Mesendoderm (in vitro differentiated cells): ENCODE measurements at regions not wholly inside any gene's neighbourhood (a gene's known extent, or its start where the extent isn't known, plus 50 kb on each side); places are given as distances from the start of the nearest gene placed in this dataset.

Experiments
- DNase-seq: peaks from one replicate; pipeline ENCODE4 v3.0.0; 2013
- H2AK5ac ChIP-seq: 2 replicates; pipeline ENCODE4 v1.6.1; 2013; ENCODE audit warnings: low read length, inconsistent platforms
- H2BK120ac ChIP-seq: 2 replicates; pipeline ENCODE4 v1.6.1; 2013; ENCODE audit warnings: low read depth, mild to moderate bottlenecking, low read length, moderate library complexity, mixed read lengths
- H2BK15ac ChIP-seq: replicated peaks from 2 replicates; pipeline ENCODE4 v1.6.1; 2013; ENCODE audit warnings: low read depth, mild to moderate bottlenecking, moderate library complexity
- H2BK5ac ChIP-seq: 2 replicates; pipeline ENCODE4 v1.6.1; 2013; ENCODE audit warnings: low read length, inconsistent platforms
- H3K18ac ChIP-seq: 2 replicates; pipeline ENCODE4 v1.6.1; 2013; ENCODE audit warnings: mild to moderate bottlenecking, low read length, mixed read lengths
- H3K23ac ChIP-seq: one replicate; pipeline ENCODE4 v1.6.1; 2013; ENCODE audit warnings: low read length
- H3K27ac ChIP-seq: 2 replicates; pipeline ENCODE4 v1.5.1; 2013; ENCODE audit warnings: low read depth, mild to moderate bottlenecking, inconsistent platforms, low read length, moderate library complexity
- H3K27me3 ChIP-seq: 2 replicates; pipeline ENCODE4 v1.6.1; 2013; ENCODE audit warnings: low read length, control low read depth, mild to moderate bottlenecking, inconsistent platforms; ENCODE audit not compliant: insufficient read depth, poor library complexity
- H3K36me3 ChIP-seq: 2 replicates; pipeline ENCODE4 v1.6.1; 2013; ENCODE audit warnings: low read length, inconsistent platforms; ENCODE audit not compliant: control insufficient read depth, insufficient read depth
- H3K4ac ChIP-seq: one replicate; pipeline ENCODE4 v1.6.1; 2013; ENCODE audit warnings: low read depth, mild to moderate bottlenecking, low read length, moderate library complexity
- H3K4me1 ChIP-seq: 2 replicates; pipeline ENCODE4 v1.6.1; 2013; ENCODE audit warnings: low read depth, low read length, inconsistent platforms; ENCODE audit not compliant: control insufficient read depth
- H3K4me2 ChIP-seq: 2 replicates; pipeline ENCODE4 v1.6.1; 2013; ENCODE audit warnings: low read length
- H3K4me3 ChIP-seq: 2 replicates; pipeline ENCODE4 v1.5.1; 2013; ENCODE audit warnings: mild to moderate bottlenecking, low read length
- H3K56ac ChIP-seq: one replicate; pipeline ENCODE4 v1.6.1; 2013; ENCODE audit warnings: low read length
- H3K79me1 ChIP-seq: 2 replicates; pipeline ENCODE4 v1.6.1; 2013; ENCODE audit warnings: low read length, inconsistent platforms
- H3K79me2 ChIP-seq: 2 replicates; pipeline ENCODE4 v1.6.1; 2013; ENCODE audit warnings: mild to moderate bottlenecking, low read length; ENCODE audit not compliant: control insufficient read depth, insufficient read depth
- H3K9ac ChIP-seq: 2 replicates; pipeline ENCODE4 v1.6.1; 2013; ENCODE audit warnings: low read length, inconsistent platforms
- H4K5ac ChIP-seq: one replicate; pipeline ENCODE4 v1.6.1; 2013; ENCODE audit warnings: low read length
- H4K8ac ChIP-seq: one replicate; pipeline ENCODE4 v1.6.1; 2013; ENCODE audit warnings: low read depth, mild to moderate bottlenecking, control low read depth, low read length, moderate library complexity
- WGBS: extraction: QIAGEN DNeasy Blood & Tissue Kit; methylation state at CpG from one replicate; pipeline ENCODE4 v1.1.7; 2013; ENCODE audit warnings: low lambda C conversion rate, missing lambda C conversion rate; ENCODE audit not compliant: insufficient coverage; ENCODE audit errors: extremely low coverage; 5-methylcytosine and 5-hydroxymethylcytosine counted together

- Histone ChIP-seq H2BK5ac (no peak overlapping the region), H4K8ac (peak overlapping the region; percentile 42), H3K23ac (no peak overlapping the region), H2AK5ac (no peak overlapping the region), H3K4me1 (peaks cover 5% of the 10 kb centered on the region), H3K27me3 (no peaks in the 10 kb centered on the region), H3K4me3 (no peak overlapping the region), H3K27ac (no peak overlapping the region), H2BK120ac (no peak overlapping the region), H3K4me2 (no peak overlapping the region), H3K79me2 (no peaks in the 10 kb centered on the region), H3K4ac (no peak overlapping the region), H3K56ac (no peak overlapping the region), H2BK15ac (no peak overlapping the region), H4K5ac (no peak overlapping the region), H3K9ac (no peak overlapping the region), H3K36me3 (no peaks in the 10 kb centered on the region), H3K79me1 (no peaks in the 10 kb centered on the region), H3K18ac (no peak overlapping the region)
- no peak for DNase-seq
- no CpG with 5 or more reads among the region's 3 CpGs for WGBS
Measured at GRCh38 chr1:91616712-91617111, 116.1 kb downstream of the CDC7 start.

- no peak overlapping the region for H4K8ac ChIP-seq
- H3K23ac ChIP-seq: no peak overlapping the region
- H2BK15ac ChIP-seq: no peak overlapping the region
- peak overlapping the region; percentile 75 for H2BK120ac ChIP-seq
- H3K79me1 ChIP-seq: no peaks in the 10 kb centered on the region
- no peak overlapping the region for H3K56ac ChIP-seq
- peak; percentile 72 for DNase-seq
- no peak overlapping the region for H3K18ac ChIP-seq
- H3K4me1 ChIP-seq: peaks cover 1% of the 10 kb centered on the region
- H2AK5ac ChIP-seq: no peak overlapping the region
- WGBS: no CpG with 5 or more reads among the region's 5 CpGs
- H3K4me2 ChIP-seq: no peak overlapping the region
- H3K27me3 ChIP-seq: no peaks in the 10 kb centered on the region
- no peaks in the 10 kb centered on the region for H3K79me2 ChIP-seq
- no peak overlapping the region for H3K4ac ChIP-seq
- no peak overlapping the region for H4K5ac ChIP-seq
- no peak overlapping the region for H3K9ac ChIP-seq
- no peak overlapping the region for H2BK5ac ChIP-seq
- H3K36me3 ChIP-seq: no peaks in the 10 kb centered on the region
- H3K4me3 ChIP-seq: no peak overlapping the region
- no peak overlapping the region for H3K27ac ChIP-seq
Measured at GRCh38 chr1:91617285-91617765, 116.7 kb downstream of the CDC7 start.

GRCh38 chr1:91619881-91620280 lies 119.2 kb downstream of the CDC7 start:
- Histone ChIP-seq H2AK5ac (no peak overlapping the region), H3K4ac (no peak overlapping the region), H3K27ac (no peak overlapping the region), H4K8ac (no peak overlapping the region), H3K4me3 (no peak overlapping the region), H3K27me3 (no peaks in the 10 kb centered on the region), H4K5ac (no peak overlapping the region), H3K79me2 (no peaks in the 10 kb centered on the region), H3K9ac (no peak overlapping the region), H3K18ac (no peak overlapping the region), H3K4me1 (no peaks in the 10 kb centered on the region), H3K4me2 (no peak overlapping the region), H3K36me3 (no peaks in the 10 kb centered on the region), H3K79me1 (no peaks in the 10 kb centered on the region), H3K23ac (no peak overlapping the region), H2BK120ac (no peak overlapping the region), H2BK5ac (no peak overlapping the region), H3K56ac (no peak overlapping the region), H2BK15ac (no peak overlapping the region)
- WGBS: no CpG with 5 or more reads among the region's 3 CpGs
- DNase-seq: no peak

- H3K4me1 ChIP-seq: no peaks in the 10 kb centered on the region
- H3K56ac ChIP-seq: no peak overlapping the region
- no peak overlapping the region for H2BK120ac ChIP-seq
- no peak overlapping the region for H2BK5ac ChIP-seq
- no peak overlapping the region for H3K27ac ChIP-seq
- no peak overlapping the region for H2BK15ac ChIP-seq
- no peak overlapping the region for H2AK5ac ChIP-seq
- no peaks in the 10 kb centered on the region for H3K79me1 ChIP-seq
- H3K4me3 ChIP-seq: no peak overlapping the region
- H3K4me2 ChIP-seq: no peak overlapping the region
- H3K9ac ChIP-seq: no peak overlapping the region
- no peak overlapping the region for H3K23ac ChIP-seq
- no peak overlapping the region for H3K4ac ChIP-seq
- no peak for DNase-seq
- H3K79me2 ChIP-seq: no peaks in the 10 kb centered on the region
- no peaks in the 10 kb centered on the region for H3K27me3 ChIP-seq
- H3K18ac ChIP-seq: no peak overlapping the region
- H4K8ac ChIP-seq: no peak overlapping the region
- H4K5ac ChIP-seq: no peak overlapping the region
- no peaks in the 10 kb centered on the region for H3K36me3 ChIP-seq
- no CpG with 5 or more reads among the region's 3 CpGs for WGBS
Measured at GRCh38 chr1:91621360-91621759, 120.7 kb downstream of the CDC7 start.

GRCh38 chr1:91621907-91622306 lies 121.3 kb downstream of the CDC7 start:
- WGBS: no CpG with 5 or more reads among the region's 2 CpGs
- H3K4ac ChIP-seq: no peak overlapping the region
- H3K4me2 ChIP-seq: no peak overlapping the region
- no peak overlapping the region for H3K18ac ChIP-seq
- H3K9ac ChIP-seq: no peak overlapping the region
- no peak overlapping the region for H4K8ac ChIP-seq
- H3K23ac ChIP-seq: no peak overlapping the region
- H3K79me2 ChIP-seq: no peaks in the 10 kb centered on the region
- no peak overlapping the region for H3K27ac ChIP-seq
- H3K36me3 ChIP-seq: no peaks in the 10 kb centered on the region
- no peak for DNase-seq
- no peak overlapping the region for H4K5ac ChIP-seq
- H2BK120ac ChIP-seq: no peak overlapping the region
- H3K56ac ChIP-seq: no peak overlapping the region
- no peak overlapping the region for H2AK5ac ChIP-seq
- no peak overlapping the region for H3K4me3 ChIP-seq
- no peaks in the 10 kb centered on the region for H3K4me1 ChIP-seq
- H2BK15ac ChIP-seq: no peak overlapping the region
- H3K79me1 ChIP-seq: no peaks in the 10 kb centered on the region
- H2BK5ac ChIP-seq: no peak overlapping the region
- no peaks in the 10 kb centered on the region for H3K27me3 ChIP-seq

- Histone ChIP-seq H3K4me3 (no peak overlapping the region), H3K18ac (no peak overlapping the region), H2BK5ac (no peak overlapping the region), H3K4ac (no peak overlapping the region), H2AK5ac (no peak overlapping the region), H3K79me1 (no peaks in the 10 kb centered on the region), H3K27me3 (no peaks in the 10 kb centered on the region), H3K27ac (no peak overlapping the region), H3K79me2 (no peaks in the 10 kb centered on the region), H3K23ac (no peak overlapping the region), H3K56ac (no peak overlapping the region), H2BK15ac (no peak overlapping the region), H3K4me1 (no peaks in the 10 kb centered on the region), H3K9ac (no peak overlapping the region), H2BK120ac (no peak overlapping the region), H4K8ac (no peak overlapping the region), H3K4me2 (no peak overlapping the region), H3K36me3 (no peaks in the 10 kb centered on the region), H4K5ac (no peak overlapping the region)
- WGBS: no CpG with 5 or more reads among the region's 3 CpGs
- no peak for DNase-seq
Measured at GRCh38 chr1:91622616-91623015, 122.0 kb downstream of the CDC7 start.
